ENCODE measurements at regions not wholly inside any gene's neighbourhood (a gene's known extent, or its start where the extent isn't known, plus 50 kb on each side); places are given as distances from the start of the nearest gene placed in this dataset.
"Not testable (repeated sequence)": the region's sequence is repeated elsewhere in the genome, so short reads cannot be mapped to it uniquely, and the experiment has no call there.

DNA sequence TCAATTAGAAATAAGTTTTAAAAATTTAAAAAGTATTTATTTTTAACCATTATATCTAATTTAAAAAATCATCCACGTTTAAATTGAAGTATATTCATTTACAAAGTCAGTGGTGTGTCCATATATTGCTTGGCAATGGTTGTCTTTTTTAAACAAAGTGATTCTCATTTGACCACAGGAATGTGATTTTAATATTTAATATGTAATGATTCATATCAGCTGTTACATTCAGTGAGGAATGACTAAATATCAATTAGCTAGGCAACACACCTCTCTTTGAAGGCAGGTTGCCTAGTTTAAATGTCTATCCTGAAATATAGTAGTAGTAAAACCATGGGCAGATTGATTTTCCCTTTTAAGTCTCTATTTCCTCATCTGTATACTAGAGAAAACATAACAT, 392.2 kb upstream of the CCDC179 start:
- DNase-seq (ENCODE audit: low spot score) = no peak

DNA sequence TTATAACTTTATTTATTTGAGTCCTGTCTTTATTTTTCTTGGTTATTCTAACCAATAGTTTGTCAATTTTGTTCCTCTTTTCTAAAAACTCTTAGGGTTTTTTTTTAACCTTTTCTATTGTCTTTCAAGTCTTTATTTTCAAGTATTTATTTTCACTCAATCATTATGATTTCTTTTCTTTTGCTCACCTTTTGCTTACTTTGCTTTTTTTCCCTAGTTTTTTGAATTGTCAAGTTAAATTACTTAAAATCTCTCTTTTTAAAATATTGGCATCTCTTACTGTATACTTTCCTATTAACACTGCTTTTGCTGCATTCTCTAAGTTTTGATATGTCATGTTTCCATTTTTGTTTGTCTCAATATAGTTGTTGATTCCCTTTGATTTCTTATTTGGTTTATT, 396.8 kb upstream of the CCDC179 start:
- DNase-seq (ENCODE audit: low spot score) = no peak

DNA sequence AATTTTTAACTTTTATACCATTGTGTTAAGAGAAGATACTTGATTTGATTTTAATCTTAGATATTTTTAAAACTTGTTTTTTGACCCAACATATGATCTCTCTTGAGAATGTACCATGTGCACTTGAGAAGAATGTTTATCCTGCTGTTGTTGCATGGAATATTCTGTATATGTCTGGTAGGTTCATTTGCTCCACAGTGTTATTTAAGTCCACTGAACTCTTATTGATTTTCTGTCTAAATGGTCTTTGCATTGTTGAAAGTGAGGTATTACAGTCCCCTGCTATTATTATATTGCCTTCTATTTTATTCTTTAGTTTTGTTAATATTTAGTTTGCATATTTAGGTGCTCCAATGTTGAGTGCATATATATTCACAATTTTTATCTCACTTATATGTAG, 397.3 kb upstream of the CCDC179 start:
- no peak for DNase-seq (ENCODE audit: low spot score)

DNA sequence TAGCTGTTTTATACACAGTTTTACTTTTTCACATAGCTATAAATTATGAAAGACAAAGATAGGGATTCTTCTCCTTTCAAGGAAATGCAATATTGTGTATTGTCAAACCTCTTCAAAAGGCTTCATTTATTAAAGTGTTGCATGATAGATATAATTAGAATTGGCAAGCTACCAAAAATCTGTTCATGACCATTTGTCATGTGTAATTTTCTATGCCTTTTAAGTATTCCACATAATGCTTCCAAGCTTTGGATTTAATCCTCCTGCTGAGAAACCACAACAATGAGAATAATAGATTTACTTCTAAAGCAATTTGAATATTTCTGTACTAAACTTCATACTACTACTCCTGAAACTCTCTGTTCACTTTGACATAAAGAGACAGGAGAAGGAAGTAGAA, 403.2 kb upstream of the CCDC179 start:
- DNase-seq (ENCODE audit: low spot score) = no peak

DNA sequence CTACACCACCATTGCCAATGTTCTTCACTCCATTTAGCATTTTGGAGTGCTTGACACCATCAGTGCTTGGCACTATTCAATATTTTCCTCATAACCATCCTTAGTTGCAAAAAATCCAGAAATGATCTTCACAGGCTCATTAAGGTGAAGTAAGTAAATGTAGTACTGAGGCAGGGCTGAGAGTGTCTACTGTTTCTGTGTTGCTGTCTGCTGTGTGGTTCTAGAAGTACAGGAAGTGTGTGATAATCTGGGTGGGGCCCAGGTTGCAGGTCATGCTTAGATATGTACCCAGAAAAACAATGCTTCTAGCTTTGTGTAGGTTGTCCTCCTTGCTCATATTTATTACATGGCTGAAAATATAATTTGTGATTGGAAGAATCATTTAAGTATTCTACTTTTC, 411.8 kb upstream of the CCDC179 start:
- no peak for DNase-seq (ENCODE audit: low spot score)

DNA sequence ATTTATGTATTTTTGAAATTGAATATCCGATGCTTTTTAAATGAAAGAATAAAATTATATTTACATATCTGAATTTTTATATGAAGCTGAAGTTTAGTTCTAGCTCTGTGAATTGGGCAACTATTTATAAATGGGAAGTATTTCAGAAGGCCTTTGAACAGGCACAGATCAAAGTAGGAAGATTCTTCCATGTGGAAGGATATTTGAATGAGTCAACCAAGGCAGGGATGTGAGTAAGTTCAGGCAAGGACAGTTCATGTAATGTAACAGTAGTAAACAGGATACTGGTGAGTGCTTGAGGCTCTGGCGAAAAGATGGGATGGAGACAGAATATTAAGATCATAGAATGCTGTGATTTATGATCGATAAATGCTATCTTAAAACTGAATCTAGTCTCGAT, 417.8 kb upstream of the CCDC179 start:
- DNase-seq (ENCODE audit: low spot score) = no peak

DNA sequence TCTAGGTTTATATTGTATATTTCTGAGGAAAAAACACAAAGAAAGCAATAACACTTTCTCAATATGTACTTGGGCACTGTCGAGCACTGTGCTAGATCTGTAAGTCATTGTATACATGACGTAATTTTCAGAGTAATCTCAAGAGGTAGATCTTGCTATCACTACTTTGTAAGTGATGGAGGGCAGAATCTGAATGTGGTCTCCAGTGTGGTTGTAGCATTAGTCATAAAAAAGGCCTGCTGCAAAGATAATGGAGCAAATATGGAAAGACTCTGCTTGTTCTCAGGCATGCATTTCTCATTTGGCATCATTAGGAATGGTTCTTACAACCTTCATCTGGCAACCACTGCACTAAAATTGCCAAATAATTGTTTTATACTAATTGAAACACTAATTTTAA, 419.8 kb upstream of the CCDC179 start:
- no peak for DNase-seq (ENCODE audit: low spot score)

DNA sequence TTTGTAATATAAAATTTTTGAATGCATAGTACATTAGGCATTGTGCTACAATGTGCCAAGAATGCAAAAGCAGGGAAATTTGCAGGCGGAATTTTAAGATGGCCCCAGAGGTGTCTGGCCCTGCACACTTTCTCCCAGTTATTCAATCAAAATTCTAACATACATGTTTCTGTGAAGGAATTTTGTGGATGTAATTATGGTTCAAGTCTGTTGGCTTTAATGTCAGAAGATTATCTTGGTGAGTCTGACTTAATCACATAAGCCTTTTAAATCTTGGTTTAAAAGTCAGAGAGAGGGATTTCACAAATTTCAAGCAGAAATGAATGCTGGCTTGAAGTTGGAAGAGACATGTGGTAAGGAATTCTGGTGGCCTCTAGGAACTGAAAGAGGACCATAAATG, 423.4 kb upstream of the CCDC179 start:
- DNase-seq (ENCODE audit: low spot score) = no peak

DNA sequence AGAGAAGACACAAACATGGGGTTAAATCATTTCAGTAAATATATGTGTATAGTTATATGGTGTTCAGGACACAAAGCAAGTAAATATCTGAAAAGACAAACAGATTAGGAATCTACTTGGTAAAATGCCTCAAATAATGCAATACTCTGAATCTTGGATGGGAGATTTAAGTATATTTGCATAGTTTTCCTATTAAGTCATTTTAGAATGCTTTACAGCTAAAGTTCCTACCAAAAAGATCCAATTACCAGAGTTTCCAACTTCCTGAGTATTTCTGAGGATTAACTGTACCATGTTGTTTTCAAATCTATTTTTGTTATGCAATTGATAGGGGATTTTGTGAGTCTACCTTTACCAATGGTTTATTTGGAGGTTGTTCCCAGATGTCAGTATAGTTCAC, 424.4 kb upstream of the CCDC179 start:
- DNase-seq (ENCODE audit: low spot score) = no peak

DNA sequence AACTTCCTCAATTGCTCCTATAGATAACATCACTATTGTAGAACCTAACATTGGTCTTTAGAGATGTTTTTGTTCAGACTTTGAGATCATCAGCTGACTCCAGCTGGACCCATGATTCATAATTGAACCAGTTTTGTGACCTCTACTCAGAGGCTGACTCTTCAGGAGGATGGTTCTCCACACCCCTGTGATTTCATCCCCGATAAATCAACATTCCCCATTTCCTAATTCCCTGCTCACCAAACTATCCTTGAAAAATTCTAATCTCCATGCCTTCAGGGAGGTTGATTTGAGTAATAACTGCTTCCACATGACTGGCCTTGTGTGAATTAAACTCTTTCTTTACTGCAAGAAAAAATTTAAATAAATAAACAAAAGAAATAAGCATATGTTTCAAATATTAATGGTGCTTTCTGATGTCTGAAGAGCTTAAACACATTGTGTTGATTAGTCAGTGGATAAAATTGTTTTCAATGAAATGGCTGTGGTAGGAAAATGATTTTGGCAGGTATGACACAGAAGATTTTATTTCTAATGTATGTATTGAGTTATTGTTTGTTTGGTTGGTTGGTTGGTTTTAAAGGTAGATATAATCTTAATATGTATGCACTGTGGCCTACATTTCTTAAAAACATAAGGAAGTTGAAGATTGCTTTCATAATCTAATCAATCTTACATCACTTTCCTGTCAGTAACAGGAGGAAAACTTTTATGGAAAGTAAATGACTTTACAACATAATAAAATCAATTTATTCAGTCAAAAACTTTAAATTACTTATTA, 427.9 kb upstream of the CCDC179 start:
- no peak for DNase-seq (ENCODE audit: low spot score)

DNA sequence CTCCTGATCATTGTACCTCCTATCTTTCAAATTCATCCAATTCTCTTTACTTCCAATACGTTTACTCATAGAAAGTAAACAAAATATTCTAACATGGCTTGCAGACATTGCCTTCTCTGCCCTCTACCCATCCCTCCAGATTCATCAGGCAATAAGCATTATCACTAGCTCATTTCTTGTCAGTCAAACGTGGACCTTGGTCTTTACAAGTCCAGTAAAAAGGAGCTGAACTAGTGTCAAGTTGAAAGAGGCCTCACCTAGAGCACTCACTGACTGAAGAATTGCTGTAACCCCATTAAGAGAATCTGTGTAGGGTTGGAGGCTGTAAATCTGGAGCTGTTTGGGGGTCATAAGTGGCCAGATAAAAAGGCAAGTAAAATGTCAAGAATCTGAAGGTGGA, 435.0 kb upstream of the CCDC179 start:
- DNase-seq (ENCODE audit: low spot score) = no peak

DNA sequence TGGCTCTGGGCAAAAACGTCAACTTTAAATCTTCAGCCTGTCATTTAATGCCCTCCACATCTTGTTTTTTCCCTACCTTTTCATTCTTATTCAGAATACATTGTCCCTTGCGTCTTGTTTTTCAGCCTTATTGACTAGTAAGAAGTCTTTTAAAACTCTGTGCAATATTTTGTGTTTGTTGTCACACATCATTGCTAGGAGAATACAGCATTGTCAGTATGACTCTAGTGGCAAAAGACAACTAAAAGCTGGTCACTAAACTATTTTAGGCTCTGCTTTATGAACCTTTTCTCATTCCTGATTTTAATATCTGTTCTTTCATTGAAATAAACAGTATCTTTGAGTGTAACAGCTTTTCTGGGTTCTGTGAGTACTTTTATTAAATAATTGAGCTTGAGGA, 447.8 kb upstream of the CCDC179 start:
- no peak for DNase-seq (ENCODE audit: low spot score)

DNA sequence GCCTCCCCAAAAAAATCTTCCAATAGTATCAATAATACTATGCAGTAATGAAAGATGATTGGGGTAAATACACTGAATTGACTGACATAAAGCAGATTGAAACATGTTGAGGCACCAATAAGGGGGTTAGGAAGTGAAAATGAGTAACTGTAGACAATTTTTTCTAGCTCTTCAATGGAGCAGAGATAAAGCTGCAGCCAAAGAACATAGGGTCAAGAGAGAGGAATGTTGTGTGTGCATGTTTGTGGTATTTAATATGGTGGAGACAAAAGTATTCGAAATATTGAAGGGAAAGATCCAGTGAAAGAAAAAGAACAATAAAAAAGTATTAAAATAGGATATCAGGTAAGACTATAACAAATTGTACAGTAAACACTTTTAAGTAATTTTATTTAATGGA, 450.0 kb upstream of the CCDC179 start:
- no peak for DNase-seq (ENCODE audit: low spot score)

DNA sequence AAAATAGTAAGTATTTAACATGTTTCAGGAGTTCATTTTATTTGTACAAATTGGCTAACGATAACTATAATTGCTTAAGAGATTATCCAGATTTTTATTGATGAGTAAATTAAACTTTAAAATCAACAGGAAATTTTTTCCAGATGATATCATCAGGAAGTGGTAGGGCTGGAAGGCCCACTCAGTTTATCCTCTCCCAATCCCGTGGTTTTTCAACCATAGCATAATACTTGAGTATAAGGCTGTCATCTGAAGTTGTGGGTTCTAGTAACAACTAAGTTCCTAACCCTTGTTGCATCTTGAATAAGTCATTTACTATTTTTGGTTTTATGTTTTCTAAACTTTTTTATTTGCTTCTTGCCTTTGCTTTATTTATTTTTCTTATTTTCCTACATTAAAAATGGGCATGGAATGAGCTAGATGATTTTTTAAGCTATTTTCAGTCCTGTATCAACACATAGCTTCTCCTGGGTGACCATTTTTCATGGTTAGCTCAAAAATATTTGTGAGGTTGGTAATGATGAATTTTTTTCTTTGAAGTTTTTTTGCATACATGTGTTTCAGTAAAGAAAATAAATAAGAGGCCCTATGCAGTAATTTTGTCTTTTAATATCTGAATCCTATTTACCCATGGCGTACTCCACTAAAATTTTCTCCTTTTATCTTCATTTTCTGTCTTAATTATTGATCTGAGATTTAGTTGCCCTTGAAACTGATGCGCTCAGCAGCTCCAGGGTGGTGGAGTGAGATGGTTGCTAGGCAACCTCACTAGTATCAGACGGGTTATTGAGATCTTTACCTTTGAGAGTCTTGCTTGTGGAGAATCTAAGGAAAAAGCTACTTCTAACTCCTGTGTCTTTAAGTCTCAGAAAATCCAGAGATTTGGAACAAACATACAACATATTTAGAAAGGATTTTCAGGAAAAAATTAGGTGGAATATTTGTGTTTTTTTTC, 452.0 kb upstream of the CCDC179 start:
- no peak for DNase-seq (ENCODE audit: low spot score)

DNA sequence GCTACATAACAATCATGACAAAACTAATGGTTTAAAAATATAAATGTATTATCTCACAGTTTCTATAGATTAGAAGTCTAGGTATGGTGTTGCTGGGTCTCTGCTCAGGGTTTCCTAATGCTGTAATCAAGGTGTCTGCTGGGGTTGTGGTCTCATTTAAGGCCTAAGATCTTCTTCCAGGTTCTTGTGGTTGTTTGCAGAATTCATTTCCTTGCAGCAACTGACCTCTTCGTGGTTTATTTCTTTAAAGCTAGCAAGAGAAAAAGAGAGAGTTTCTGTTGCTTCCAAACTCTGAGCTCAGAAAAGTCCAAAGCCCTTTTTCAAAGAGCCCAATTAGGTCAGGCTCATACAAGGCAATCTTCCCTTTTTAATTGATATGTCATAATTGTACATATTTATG, 452.7 kb upstream of the CCDC179 start:
- no peak for DNase-seq (ENCODE audit: low spot score)

DNA sequence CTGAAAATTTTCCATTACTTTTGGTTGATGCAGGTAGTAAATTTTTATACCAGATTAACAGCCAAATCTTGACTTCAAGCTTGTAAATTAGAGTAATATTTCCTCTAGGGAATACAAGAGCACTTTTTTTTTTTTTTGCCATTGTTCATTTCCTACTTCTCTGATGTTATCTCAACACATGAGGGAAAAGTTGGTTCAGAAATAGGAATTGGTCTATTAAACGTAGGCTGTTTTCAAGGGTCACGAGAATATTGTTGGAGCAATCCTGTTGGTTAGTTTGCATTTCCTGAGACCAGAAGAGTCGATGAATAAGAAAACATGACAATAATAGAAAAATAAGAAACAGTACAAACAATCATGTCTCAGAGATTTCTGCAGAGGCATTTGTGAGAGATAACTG, 453.9 kb upstream of the CCDC179 start:
- no peak for DNase-seq (ENCODE audit: low spot score)

DNA sequence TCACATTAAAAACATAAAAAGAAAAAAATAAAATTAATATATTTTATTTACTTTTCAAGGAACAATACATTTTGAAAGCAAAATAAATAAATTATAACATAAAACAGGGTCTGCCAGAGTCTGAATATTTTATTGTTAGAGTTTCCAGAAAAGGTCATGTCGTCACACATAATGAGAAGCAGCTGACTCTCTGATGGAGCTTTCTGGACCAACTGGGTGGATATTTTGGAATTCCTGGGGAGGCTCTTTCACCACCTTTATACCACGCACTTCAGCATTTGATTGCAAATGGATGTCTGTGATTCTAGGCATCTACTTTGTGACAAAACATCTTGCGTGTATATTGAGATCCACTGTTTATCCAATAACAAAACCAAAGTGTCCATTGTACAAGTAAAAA, 455.0 kb upstream of the CCDC179 start:
- no peak for DNase-seq (ENCODE audit: low spot score)

DNA sequence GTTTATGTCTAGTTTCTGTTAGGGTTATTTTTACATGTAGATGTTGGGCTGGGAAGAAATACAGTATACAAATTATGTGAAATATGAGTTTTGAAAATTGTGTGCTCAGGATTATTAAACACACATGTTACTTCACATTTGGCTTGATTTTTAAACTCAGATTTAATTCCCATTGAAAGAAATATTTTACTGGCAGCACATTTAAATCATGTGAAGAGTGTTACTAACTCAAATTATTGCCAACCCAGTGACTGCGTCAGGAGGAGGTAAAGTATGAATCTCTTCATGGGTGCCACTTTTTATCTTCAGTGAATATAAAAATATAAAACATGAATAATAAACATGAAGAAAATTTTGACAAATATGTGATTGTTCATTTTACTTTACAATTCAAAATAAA, 457.5 kb upstream of the CCDC179 start:
- no peak for DNase-seq (ENCODE audit: low spot score)

DNA sequence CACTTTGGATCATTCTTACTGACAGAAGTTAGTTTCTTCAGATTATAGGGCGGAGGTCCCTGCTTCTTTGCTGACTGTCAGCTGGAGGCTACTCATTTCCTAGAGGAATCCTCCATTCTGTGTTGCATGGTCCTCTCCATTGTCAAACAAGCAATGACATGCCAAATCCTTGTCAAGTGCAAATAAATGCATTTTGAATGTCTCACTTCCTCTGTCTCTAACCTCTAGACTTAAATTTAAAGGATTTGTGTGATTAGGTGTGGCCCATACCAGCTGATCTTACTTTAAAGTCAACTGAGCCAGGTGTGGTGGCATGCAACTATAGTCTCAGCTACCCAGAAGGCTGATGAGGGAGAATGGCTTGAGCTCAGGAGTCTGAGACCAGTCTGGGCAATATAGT, 458.4 kb upstream of the CCDC179 start:
- no peak for DNase-seq (ENCODE audit: low spot score)

DNA sequence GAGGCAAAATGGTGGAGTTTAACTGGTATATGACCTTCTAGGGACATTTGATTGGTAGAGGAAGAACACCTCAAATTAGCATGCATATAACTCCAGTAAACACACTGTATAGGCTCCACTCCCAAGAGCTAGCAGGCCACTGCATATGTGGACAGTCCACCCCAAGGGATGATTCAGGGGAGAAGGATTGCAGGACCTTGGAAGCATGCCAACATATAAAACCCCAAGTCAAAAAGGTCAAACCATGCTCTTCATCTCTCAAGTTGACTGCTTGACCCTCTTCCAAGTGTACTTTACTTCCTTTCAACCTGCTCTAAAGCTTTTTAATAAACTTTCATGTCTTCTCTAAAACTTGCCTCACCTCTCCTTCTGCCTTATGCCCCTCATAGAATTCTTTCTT, 459.9 kb upstream of the CCDC179 start:
- DNase-seq (ENCODE audit: low spot score) = no peak

DNA sequence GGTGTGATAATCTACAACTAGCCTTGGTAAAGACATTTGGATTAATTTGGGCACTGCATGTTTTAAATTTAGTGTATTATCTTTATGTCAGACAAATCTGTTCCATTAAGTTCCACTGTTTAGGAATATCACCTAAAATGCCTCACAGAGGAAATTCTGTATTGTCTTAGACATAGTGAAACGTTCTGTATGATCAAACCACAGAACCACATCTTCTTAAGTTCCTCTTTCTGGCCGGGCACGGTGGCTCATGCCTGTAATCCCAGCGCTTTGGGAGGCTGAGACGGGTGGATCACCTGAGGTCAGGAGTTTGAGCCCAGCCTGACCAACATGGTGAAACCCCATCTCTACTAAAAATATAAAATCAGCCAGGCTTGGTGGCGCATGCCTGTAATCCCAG, 475.3 kb upstream of the CCDC179 start:
- not testable (repeated sequence) for DNase-seq (ENCODE audit: low spot score)

DNA sequence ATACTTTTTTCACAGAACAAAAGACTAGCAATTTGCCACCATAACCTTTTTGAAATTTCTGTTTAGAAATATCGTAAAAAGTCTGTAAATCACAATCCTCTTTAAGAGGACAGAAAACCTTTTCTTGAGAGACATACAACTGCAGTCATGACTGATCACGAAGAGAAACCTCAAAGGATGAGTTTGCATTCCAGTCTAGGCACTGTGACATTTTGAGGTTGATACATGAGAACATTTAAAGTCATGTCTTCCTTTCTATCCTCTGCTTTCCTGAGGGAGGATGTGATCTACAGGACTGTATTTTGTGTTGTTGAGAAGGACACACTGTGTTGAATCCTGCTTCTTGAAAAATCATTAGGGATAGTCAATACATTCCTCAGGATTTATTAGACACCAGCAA, 476.7 kb upstream of the CCDC179 start:
- DNase-seq (ENCODE audit: low spot score) = no peak

DNA sequence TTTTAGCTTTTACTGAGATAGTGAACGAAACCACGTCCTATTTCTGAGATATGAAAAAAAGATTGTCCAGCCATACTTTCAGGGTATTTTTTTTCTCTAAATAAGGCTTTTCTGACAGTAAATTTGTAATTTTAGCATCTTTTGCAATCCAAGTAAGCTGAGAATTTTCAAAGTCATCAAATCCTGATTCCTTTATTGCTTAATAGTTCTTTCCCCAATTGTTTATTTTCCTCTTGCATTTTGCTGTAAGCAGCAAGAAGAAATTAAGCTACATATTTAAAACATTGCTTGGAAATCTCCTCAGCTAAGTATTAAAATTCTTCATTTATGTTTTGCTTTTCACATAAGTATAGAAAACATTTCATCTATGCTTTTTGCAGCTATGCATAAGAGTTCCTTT, 493.3 kb upstream of the CCDC179 start:
- no peak for DNase-seq (ENCODE audit: low spot score)

DNA sequence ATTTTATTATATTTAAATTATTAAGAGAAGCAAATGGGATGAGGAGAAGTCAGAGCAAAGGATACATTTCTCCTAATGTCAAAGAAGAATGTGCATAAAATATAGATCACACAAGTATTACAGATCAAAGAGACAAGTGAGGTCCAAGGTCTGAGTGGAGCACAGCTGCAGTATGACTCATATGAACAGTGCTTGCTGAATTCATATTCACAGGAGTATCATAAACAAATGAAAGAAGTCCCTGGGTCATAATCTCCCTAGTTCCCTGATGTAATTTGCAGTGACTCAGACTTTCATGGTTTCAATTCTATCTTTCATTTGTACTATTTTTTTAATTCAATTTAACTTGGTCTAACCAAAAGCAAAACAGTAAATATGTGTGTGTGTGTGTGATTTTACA, 499.0 kb upstream of the CCDC179 start:
- DNase-seq (ENCODE audit: low spot score) = no peak

All from NAMALWA (cell line).